NCI-H1417 treated with DMSO at 0.1 percent for 48 hours (cell line): ENCODE measurements at regions not wholly inside any gene's neighbourhood (a gene's known extent, or its start where the extent isn't known, plus 50 kb on each side); places are given as distances from the start of the nearest gene placed in this dataset.

Source experiments
- DNase-seq: peaks from one replicate; lab custom pipeline; 2025; lab: John Stamatoyannopoulos, UW

GRCh38 chr13:106299621-106300020, 235.8 kb downstream of the EFNB2 start:
- DNase-seq = no peak

- no peak for DNase-seq
Observed at GRCh38 chr13:106297283-106297682, 238.2 kb downstream of the EFNB2 start.

DNA sequence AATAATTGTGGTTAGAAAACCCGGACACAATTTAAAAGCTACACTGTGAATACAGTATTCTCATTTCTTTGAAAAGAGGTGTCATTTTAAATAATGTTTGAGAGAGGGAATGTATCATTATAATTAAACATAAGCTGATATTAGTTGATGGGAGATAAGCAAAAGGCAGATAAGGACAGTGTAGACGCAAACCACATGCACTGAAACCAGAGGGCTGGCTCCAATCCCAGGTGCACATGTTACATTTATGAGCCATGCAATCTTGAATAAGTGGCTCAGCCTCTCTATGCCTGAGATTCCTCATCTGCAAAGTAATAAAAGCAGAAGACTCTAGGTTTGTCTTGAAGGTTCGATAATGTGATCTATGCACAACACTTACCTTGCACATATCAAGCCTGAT, 238.7 kb downstream of the EFNB2 start:
- no peak for DNase-seq

DNA sequence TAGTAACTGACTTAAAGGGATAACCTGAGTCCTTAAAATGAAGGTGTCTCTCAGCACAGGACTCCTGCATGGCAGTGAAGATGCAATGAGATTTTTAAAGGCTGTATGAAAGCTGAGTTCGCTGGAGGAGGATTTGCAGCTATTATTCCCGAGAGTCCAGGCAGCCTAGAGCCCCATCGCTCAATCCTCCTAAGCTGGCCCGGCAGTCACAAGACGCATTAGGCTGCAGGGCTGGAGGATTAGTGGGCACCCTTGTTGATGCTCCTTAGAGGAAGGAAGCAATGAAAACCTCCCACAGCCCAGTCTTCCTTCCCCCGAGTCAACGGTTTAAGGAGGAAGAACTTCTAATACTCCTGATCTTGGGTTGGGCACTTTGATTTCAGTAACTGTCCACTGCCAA, 239.5 kb downstream of the EFNB2 start:
- DNase-seq = no peak

GRCh38 chr13:106291006-106291405, 244.5 kb downstream of the EFNB2 start:
- no peak for DNase-seq

GRCh38 chr13:106287351-106287750, 248.1 kb downstream of the EFNB2 start:
- DNase-seq = no peak

DNA sequence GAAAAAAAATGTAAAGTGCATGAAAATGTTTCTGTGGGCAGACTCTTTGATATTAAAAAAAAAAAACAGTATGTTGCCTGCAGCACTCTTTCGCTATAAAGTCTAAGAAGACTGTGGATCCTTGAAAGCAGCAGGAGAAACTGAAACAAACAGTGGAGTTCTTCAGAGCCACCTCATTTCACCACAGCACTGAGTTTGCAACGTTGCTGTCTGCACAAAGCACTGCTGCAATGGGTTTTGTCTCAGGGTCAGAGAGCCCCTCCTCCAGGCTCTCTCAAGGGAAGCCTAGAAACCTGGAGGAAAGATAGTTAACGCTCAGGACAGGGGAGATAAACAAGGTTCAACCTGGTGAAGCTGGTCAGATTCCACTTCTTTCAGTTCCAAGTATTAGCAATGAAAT, 248.7 kb downstream of the EFNB2 start:
- DNase-seq = no peak

- no peak for DNase-seq
Observed at GRCh38 chr13:106284358-106284757, 251.1 kb downstream of the EFNB2 start.

- DNase-seq = no peak
Observed at GRCh38 chr13:106281426-106281825, 254.0 kb downstream of the EFNB2 start.

DNA sequence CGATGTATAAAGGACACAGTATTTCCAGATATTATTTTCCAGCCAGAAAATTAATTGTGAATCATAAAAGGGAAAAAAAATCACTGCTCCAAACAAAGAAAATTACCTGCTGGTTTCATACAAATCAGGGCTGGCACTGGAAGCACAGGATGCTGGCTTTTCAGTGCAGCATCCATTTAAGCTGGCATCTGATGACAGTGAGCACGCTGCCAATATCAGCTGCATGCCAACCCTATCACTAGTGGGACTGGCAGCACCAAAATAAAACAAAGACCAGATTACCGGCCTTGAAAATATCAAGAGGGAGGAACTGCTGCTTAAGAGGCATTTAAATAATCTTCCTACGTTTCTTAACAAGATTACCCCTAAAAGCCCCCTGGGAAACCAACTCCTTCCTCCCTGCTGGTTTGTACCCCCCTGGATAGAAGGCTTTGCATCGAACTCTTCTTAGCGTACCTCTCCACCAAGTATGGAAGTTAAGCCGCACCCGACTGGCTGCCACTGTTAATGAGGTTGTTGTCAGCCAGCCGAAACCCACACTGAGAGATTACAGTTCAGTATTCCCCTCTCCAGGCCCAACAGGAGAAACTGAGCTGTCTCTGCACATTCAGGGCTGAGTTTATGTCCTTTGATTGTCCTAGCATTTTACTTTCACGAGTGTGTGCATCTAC, 257.8 kb downstream of the EFNB2 start:
- no peak for DNase-seq

- DNase-seq = no peak
Observed at GRCh38 chr13:106276876-106277275, 258.6 kb downstream of the EFNB2 start.

DNA sequence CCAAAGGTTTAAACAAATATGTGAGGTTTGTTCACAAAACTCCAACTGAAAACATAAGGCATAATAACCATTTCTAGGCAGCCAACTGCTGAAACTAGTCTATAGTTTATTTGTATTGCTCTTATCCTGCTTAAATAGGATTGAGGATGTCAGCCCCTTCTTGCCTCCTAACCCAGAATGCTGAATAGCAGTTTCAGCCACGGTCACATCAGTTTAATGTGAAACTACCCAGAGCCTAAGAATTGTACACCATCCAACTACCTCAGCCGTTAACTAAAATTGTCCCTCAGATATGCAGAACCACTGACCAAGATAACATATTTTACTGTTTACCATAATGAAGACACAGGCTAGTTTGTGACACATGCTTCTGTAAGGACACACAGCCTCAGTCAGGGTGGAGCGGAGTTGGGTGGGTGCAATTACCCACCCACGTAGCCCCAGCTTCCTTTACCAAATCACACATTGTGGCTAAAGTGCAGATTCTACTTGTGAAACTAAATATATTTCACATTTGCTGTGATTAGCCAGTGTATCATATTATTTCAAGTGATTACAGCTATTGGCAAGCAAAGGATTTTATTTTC, 259.9 kb downstream of the EFNB2 start:
- no peak for DNase-seq

DNA sequence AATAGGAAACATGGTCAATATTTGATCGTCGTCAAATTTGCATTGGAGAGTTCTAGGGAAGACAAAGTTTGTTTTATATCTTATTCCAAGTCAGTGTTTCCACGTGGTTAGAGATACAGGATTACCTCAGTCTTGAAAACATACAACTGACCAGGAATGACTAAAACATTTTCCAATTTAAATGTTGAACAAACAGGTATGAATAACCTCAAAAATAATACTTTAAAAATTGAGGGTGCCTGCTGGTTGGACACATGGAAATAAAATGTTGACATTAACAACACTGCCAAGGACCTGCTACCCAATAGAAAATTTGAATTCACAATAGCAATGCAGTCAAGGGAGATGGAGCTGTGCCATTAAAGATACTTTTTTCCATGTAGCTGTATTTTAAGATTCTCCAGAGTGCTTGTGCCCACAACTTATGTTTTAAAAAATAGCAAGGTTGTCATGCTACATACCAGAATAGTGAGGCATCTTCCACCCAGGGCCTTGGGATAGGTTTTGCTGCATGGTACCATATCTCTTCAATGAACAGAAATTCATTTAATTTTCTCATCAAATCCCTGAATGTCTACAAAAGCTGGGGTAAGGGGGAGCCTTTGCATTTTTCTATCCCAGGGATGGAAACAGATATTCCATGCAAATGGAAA, 260.8 kb downstream of the EFNB2 start:
- no peak for DNase-seq

- no peak for DNase-seq
Observed at GRCh38 chr13:106263801-106264200, 271.7 kb downstream of the EFNB2 start.

DNA sequence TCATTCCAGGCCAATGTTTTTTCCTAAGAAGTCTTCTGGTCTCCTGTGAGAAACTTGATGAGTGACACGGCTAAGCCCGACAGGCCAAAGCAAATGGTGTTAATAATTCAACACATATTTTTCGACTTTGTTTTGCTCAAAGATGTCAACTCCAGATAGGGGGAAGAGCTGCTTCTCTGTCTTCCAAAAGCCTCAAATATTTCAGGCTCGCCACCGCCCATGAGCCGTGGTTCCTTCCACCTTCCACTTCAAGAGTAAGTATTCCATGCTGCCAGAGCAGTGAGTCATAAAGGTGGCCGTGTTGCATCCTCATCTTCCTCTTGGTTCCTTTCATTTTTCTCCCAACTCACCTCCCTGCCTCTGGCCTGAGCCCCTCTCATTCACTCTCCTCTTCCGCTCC, 272.6 kb downstream of the EFNB2 start:
- DNase-seq = no peak

GRCh38 chr13:106261450-106261849, 274.0 kb downstream of the EFNB2 start:
- DNase-seq = no peak

GRCh38 chr13:106260352-106260751, 275.1 kb downstream of the EFNB2 start:
- no peak for DNase-seq

- DNase-seq = no peak
Observed at GRCh38 chr13:106259928-106260327, 275.5 kb downstream of the EFNB2 start.

GRCh38 chr13:106246666-106247188, 288.7 kb downstream of the EFNB2 start:
- DNase-seq = peak; percentile 54

GRCh38 chr13:106246242-106246641, 289.2 kb downstream of the EFNB2 start:
- DNase-seq = peak; percentile 54

GRCh38 chr13:106243011-106243565, 292.4 kb downstream of the EFNB2 start:
- DNase-seq = no peak

DNA sequence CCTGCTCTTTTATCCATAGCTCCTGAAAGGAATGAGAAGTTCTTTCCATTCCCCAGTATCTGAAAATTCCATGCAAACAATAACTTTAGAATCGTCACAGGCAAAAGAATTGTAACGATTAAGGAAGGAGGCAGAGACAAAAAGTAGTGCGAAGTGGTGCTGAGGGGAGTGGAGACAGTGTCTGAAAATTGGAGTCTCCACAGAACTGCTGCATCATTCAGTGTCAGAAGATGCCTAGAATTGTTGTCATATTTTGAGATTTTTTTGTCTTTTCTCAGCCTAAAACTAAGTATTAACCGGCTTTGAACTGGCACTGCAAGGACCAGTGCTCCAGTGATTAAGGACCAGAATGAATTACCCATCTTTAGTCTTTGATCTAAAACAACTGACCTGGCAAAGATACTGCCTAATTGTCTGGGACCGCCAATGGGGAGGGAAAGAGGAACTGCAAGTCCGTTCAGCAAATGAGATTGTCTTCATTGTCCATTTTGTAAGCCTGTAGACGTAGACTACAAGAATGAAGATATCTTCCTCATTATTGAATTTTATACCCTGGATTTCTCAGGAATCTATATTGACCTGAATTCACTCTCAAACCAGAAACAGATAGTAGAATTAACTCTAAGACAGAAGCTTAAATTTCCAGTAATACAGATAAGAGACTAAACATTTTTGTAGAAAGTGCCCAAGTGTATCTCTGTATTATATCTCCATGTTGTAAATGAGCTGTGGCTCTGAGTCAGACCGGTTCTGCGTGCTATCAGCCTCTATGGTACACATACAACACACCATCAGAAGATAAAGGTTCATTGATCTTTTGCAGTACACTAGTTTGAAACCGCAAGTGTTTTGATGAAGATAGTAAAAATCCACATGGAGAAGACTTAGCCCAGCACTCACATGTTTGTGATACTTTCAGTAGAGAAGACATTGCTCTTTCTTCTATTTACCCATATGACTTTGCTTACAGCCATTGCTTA, 293.2 kb downstream of the EFNB2 start:
- DNase-seq = no peak
